IPS-20b (cell line): ENCODE measurements at regions not wholly inside any gene's neighbourhood (a gene's known extent, or its start where the extent isn't known, plus 50 kb on each side); places are given as distances from the start of the nearest gene placed in this dataset.

Source experiments
- H3K27ac ChIP-seq: one replicate; pipeline ENCODE4 v1.5.1; 2013; ENCODE audit warnings: low read length
- H3K27me3 ChIP-seq: 2 replicates; pipeline ENCODE4 v1.6.1; 2013; ENCODE audit warnings: mild to moderate bottlenecking, low read length, inconsistent platforms; ENCODE audit not compliant: insufficient read depth
- H3K36me3 ChIP-seq: 2 replicates; pipeline ENCODE4 v1.6.1; 2013; ENCODE audit warnings: low read depth, mild to moderate bottlenecking, inconsistent platforms, low read length, moderate library complexity; ENCODE audit not compliant: insufficient read depth
- H3K4me1 ChIP-seq: 2 replicates; pipeline ENCODE4 v1.6.1; 2013; ENCODE audit warnings: mild to moderate bottlenecking, control low read depth, inconsistent platforms, low read length, moderate library complexity; ENCODE audit not compliant: insufficient read depth
- H3K4me3 ChIP-seq: 2 replicates; pipeline ENCODE4 v1.5.1; 2013; ENCODE audit warnings: mild to moderate bottlenecking, low read length, inconsistent platforms
- H3K9ac ChIP-seq: 2 replicates; pipeline ENCODE4 v1.6.1; 2013; ENCODE audit warnings: low read depth, mild to moderate bottlenecking, inconsistent platforms, low read length, moderate library complexity
- H3K9me3 ChIP-seq: 2 replicates; pipeline ENCODE4 v1.6.1; 2013; ENCODE audit warnings: mild to moderate bottlenecking, low read depth, low read length, inconsistent platforms; ENCODE audit not compliant: insufficient read depth

- Histone ChIP-seq H3K4me3 (no peak overlapping the region), H3K9me3 (peaks cover 28% of the 10 kb centered on the region), H3K9ac (no peak overlapping the region), H3K4me1 (no peaks in the 10 kb centered on the region), H3K36me3 (no peaks in the 10 kb centered on the region), H3K27me3 (no peaks in the 10 kb centered on the region), H3K27ac (no peak overlapping the region)
Observed at GRCh38 chr13:106324444-106324843, 211.0 kb downstream of the EFNB2 start.

GRCh38 chr13:106322628-106323027, 212.8 kb downstream of the EFNB2 start:
- Histone ChIP-seq H3K27ac (no peak overlapping the region), H3K9me3 (peaks cover 28% of the 10 kb centered on the region), H3K36me3 (no peaks in the 10 kb centered on the region), H3K4me3 (no peak overlapping the region), H3K4me1 (peaks cover 2% of the 10 kb centered on the region; the same call in 1 of the 2 replicates), H3K27me3 (no peaks in the 10 kb centered on the region), H3K9ac (no peak overlapping the region)

- H3K27me3 ChIP-seq = no peaks in the 10 kb centered on the region
- H3K27ac ChIP-seq = no peak overlapping the region
- no peaks in the 10 kb centered on the region for H3K36me3 ChIP-seq
- no peak overlapping the region for H3K4me3 ChIP-seq
- peaks cover 28% of the 10 kb centered on the region for H3K9me3 ChIP-seq
- H3K4me1 ChIP-seq = peaks cover 2% of the 10 kb centered on the region; the same call in 1 of the 2 replicates
- no peak overlapping the region for H3K9ac ChIP-seq
Observed at GRCh38 chr13:106318941-106319411, 216.5 kb downstream of the EFNB2 start.

- Histone ChIP-seq H3K4me3 (no peak overlapping the region), H3K27ac (no peak overlapping the region), H3K27me3 (no peaks in the 10 kb centered on the region), H3K9me3 (no peaks in the 10 kb centered on the region), H3K9ac (no peak overlapping the region), H3K4me1 (peaks cover 2% of the 10 kb centered on the region; the same call in 1 of the 2 replicates), H3K36me3 (no peaks in the 10 kb centered on the region)
Observed at GRCh38 chr13:106314417-106314816, 221.0 kb downstream of the EFNB2 start.

- no peak overlapping the region for H3K9ac ChIP-seq
- no peaks in the 10 kb centered on the region for H3K9me3 ChIP-seq
- no peaks in the 10 kb centered on the region for H3K36me3 ChIP-seq
- no peak overlapping the region for H3K27ac ChIP-seq
- H3K4me3 ChIP-seq = no peak overlapping the region
- H3K4me1 ChIP-seq = no peaks in the 10 kb centered on the region
- no peaks in the 10 kb centered on the region for H3K27me3 ChIP-seq
Observed at GRCh38 chr13:106311004-106311403, 224.5 kb downstream of the EFNB2 start.

GRCh38 chr13:106310291-106310865, 225.1 kb downstream of the EFNB2 start:
- Histone ChIP-seq H3K9ac (no peak overlapping the region), H3K27me3 (no peaks in the 10 kb centered on the region)

GRCh38 chr13:106306748-106307277, 228.6 kb downstream of the EFNB2 start:
- no peaks in the 10 kb centered on the region for H3K36me3 ChIP-seq

More at GRCh38 chr13:106310291-106310865, 225.1 kb downstream of the EFNB2 start:
- Histone ChIP-seq H3K4me1 (no peaks in the 10 kb centered on the region), H3K27ac (no peak overlapping the region), H3K4me3 (no peak overlapping the region), H3K9me3 (no peaks in the 10 kb centered on the region), H3K36me3 (no peaks in the 10 kb centered on the region)

GRCh38 chr13:106302843-106303242, 232.6 kb downstream of the EFNB2 start:
- peaks cover 6% of the 10 kb centered on the region; the same call in 1 of the 2 replicates for H3K4me1 ChIP-seq
- no peaks in the 10 kb centered on the region for H3K27me3 ChIP-seq
- no peaks in the 10 kb centered on the region for H3K36me3 ChIP-seq
- H3K9ac ChIP-seq = no peak overlapping the region
- H3K9me3 ChIP-seq = peaks cover 24% of the 10 kb centered on the region
- H3K27ac ChIP-seq = no peak overlapping the region
- H3K4me3 ChIP-seq = no peak overlapping the region

More at GRCh38 chr13:106306748-106307277, 228.6 kb downstream of the EFNB2 start:
- Histone ChIP-seq H3K9me3 (peaks cover 15% of the 10 kb centered on the region; the same call in 1 of the 2 replicates), H3K4me1 (peaks cover under 1% of the 10 kb centered on the region; the same call in 1 of the 2 replicates), H3K27ac (no peak overlapping the region), H3K4me3 (no peak overlapping the region), H3K27me3 (no peaks in the 10 kb centered on the region), H3K9ac (no peak overlapping the region)

GRCh38 chr13:106302011-106302410, 233.5 kb downstream of the EFNB2 start:
- Histone ChIP-seq H3K36me3 (no peaks in the 10 kb centered on the region), H3K9ac (no peak overlapping the region), H3K27ac (no peak overlapping the region), H3K4me3 (no peak overlapping the region), H3K4me1 (peaks cover 6% of the 10 kb centered on the region; the same call in 1 of the 2 replicates), H3K27me3 (no peaks in the 10 kb centered on the region), H3K9me3 (peaks cover 26% of the 10 kb centered on the region)

GRCh38 chr13:106299621-106300020, 235.8 kb downstream of the EFNB2 start:
- Histone ChIP-seq H3K9ac (no peak overlapping the region), H3K27ac (no peak overlapping the region), H3K36me3 (no peaks in the 10 kb centered on the region), H3K4me3 (no peak overlapping the region), H3K4me1 (peaks cover 6% of the 10 kb centered on the region; the same call in 1 of the 2 replicates), H3K9me3 (peaks cover 23% of the 10 kb centered on the region), H3K27me3 (no peaks in the 10 kb centered on the region)

GRCh38 chr13:106297283-106297682, 238.2 kb downstream of the EFNB2 start:
- Histone ChIP-seq H3K36me3 (no peaks in the 10 kb centered on the region), H3K27me3 (no peaks in the 10 kb centered on the region), H3K4me1 (peaks cover 6% of the 10 kb centered on the region; the same call in 1 of the 2 replicates), H3K27ac (no peak overlapping the region), H3K4me3 (no peak overlapping the region), H3K9ac (no peak overlapping the region), H3K9me3 (peaks cover 10% of the 10 kb centered on the region)

GRCh38 chr13:106296723-106297122, 238.7 kb downstream of the EFNB2 start:
- Histone ChIP-seq H3K27me3 (no peaks in the 10 kb centered on the region), H3K27ac (no peak overlapping the region), H3K4me1 (peaks cover 5% of the 10 kb centered on the region; the same call in 1 of the 2 replicates), H3K9me3 (peaks cover 10% of the 10 kb centered on the region), H3K4me3 (no peak overlapping the region), H3K9ac (no peak overlapping the region), H3K36me3 (no peaks in the 10 kb centered on the region)
